NCI-H446 treated with DMSO at 0.1 percent for 48 hours (cell line): ENCODE measurements at regions not wholly inside any gene's neighbourhood (a gene's known extent, or its start where the extent isn't known, plus 50 kb on each side); places are given as distances from the start of the nearest gene placed in this dataset.
"Not testable (repeated sequence)": the region's sequence is repeated elsewhere in the genome, so short reads cannot be mapped to it uniquely, and the experiment has no call there.

Experiments
- DNase-seq: peaks from one replicate; lab custom pipeline; 2025; lab: John Stamatoyannopoulos, UW

GRCh38 chr10:80859279-80859678 is 321.6 kb downstream of the SH2D4B start:
- DNase-seq, result not testable (repeated sequence)

GRCh38 chr10:80860719-80861118 is 323.0 kb downstream of the SH2D4B start:
- no peak for DNase-seq

- DNase-seq, result no peak
Measured at GRCh38 chr10:80861882-80862281, 324.2 kb downstream of the SH2D4B start.

- DNase-seq, result no peak
Measured at GRCh38 chr10:80870282-80870681, 332.6 kb downstream of the SH2D4B start.

- DNase-seq, result no peak
Measured at GRCh38 chr10:80871083-80871482, 333.4 kb downstream of the SH2D4B start.

- DNase-seq, result no peak
Measured at GRCh38 chr10:80878330-80878729, 340.6 kb downstream of the SH2D4B start.

GRCh38 chr10:80890146-80890545 is 352.4 kb downstream of the SH2D4B start:
- DNase-seq, result no peak

- DNase-seq, result no peak
Measured at GRCh38 chr10:80893256-80893655, 355.6 kb downstream of the SH2D4B start.

- no peak for DNase-seq
Measured at GRCh38 chr10:80894311-80894791, 356.6 kb downstream of the SH2D4B start.

- DNase-seq, result no peak
Measured at GRCh38 chr10:80894797-80895467, 357.2 kb downstream of the SH2D4B start.

- no peak for DNase-seq
Measured at GRCh38 chr10:80896076-80896475, 358.4 kb downstream of the SH2D4B start.

GRCh38 chr10:80896959-80897358 is 359.3 kb downstream of the SH2D4B start:
- DNase-seq, result no peak

GRCh38 chr10:80900661-80901060 is 363.0 kb downstream of the SH2D4B start:
- DNase-seq, result no peak

- DNase-seq, result no peak
Measured at GRCh38 chr10:80908611-80909010, 370.9 kb downstream of the SH2D4B start.

GRCh38 chr10:80909254-80909653 is 371.6 kb downstream of the SH2D4B start:
- DNase-seq, result no peak

- no peak for DNase-seq
Measured at GRCh38 chr10:80917636-80918035, 379.9 kb downstream of the SH2D4B start.

GRCh38 chr10:80921032-80921431 is 383.3 kb downstream of the SH2D4B start:
- DNase-seq, result no peak

GRCh38 chr10:80924063-80924952 is 386.6 kb downstream of the SH2D4B start:
- no peak for DNase-seq

GRCh38 chr10:80927419-80928078 is 389.8 kb downstream of the SH2D4B start:
- no peak for DNase-seq

GRCh38 chr10:80938903-80939302 is 401.2 kb downstream of the SH2D4B start:
- DNase-seq, result no peak

- DNase-seq, result no peak
Measured at GRCh38 chr10:80945264-80945880, 407.7 kb downstream of the SH2D4B start.

GRCh38 chr10:80946073-80946472 is 408.4 kb downstream of the SH2D4B start:
- DNase-seq, result no peak
